ENCODE measurements at regions not wholly inside any gene's neighbourhood (a gene's known extent, or its start where the extent isn't known, plus 50 kb on each side); places are given as distances from the start of the nearest gene placed in this dataset.

DNA sequence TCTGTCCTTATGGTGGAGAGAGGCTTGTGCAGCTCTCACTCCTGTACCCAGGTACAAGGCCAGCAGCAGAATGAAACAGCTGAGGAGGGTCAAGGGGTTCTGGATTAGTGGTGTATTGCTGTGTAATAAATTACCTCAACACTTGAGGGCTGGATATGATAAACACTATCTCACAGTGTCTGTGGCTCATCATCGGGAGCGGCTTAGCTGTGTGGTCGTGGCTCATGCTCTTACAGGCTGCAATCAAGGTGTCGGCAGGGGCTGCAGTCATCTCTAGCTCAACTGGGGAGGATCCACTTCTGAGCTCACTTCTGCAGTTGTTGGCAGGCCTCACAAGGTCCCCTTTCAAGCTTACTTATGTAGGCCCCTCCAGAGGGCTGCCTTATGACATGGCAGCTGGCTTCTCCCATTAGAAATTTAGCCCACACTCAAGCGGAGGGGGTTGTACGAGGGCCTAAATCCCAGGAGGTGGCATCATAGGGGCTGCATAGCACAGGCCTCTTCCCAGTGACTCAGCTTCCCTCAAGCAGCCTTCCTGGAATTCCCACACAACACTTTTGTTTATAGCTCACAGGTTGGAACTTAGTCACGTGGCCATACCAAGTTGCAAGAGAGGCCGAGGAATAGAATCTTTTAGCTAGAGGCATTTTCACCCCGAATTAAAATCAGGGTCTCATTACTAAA is 148.2 kb upstream of the RPS6KA3 start:
- H3K36me3 ChIP-seq (ENCODE audit: insufficient read depth, low read length): no peaks in the 10 kb centered on the region
- H3K4me3 ChIP-seq: no peak overlapping the region
- DNase-seq (ENCODE audit: low read depth, low spot score): no peak

DNA sequence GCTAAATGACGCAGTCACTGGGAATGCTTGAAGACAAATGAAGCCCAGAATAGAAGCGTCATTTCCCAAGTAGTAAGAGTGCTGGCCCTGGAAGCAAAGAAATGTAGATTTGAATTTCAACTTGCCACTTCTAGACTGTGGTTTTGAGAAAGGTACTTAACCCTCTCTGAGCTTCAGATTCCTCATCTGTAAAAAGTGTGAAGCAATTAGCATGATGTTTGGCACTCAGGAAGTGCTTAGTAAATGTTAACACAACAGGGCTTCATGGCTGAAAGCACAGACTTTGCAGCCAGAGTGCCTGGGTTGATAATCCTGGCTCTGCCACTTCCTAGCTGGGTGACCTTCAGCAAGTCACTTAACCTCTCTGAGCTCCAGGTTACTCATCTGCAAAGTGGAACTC is 147.4 kb upstream of the RPS6KA3 start:
- H3K9me3 ChIP-seq (ENCODE audit: low read depth, low read length): no peaks in the 10 kb centered on the region
- no peak overlapping the region for H3K9ac ChIP-seq (ENCODE audit: insufficient read length)
- H3K27ac ChIP-seq: no peak overlapping the region
- no peak overlapping the region for H3K4me3 ChIP-seq
- no peak for TF ChIP-seq FOXP2 (optimal IDR thresholded peaks at IDR 0.05; ENCODE audit: control extremely low read depth, extremely low read length, insufficient read depth)
- no peak for TF ChIP-seq POLR2AphosphoS5 (IDR thresholded peaks at IDR 0.05; ENCODE audit: borderline replicate concordance, low read depth, low read length)
- TF ChIP-seq EZH2 (IDR thresholded peaks at IDR 0.05): no peak
- H3K36me3 ChIP-seq (ENCODE audit: insufficient read depth, low read length): no peaks in the 10 kb centered on the region
- no peak for DNase-seq (ENCODE audit: low read depth, low spot score)

More for the DNA sequence above, 148.2 kb upstream of the RPS6KA3 start:
- H3K9me3 ChIP-seq (ENCODE audit: low read depth, low read length): no peaks in the 10 kb centered on the region
- TF ChIP-seq FOXP2 (optimal IDR thresholded peaks at IDR 0.05; ENCODE audit: control extremely low read depth, extremely low read length, insufficient read depth): no peak
- no peak for TF ChIP-seq EZH2 (IDR thresholded peaks at IDR 0.05)
- TF ChIP-seq POLR2AphosphoS5 (IDR thresholded peaks at IDR 0.05; ENCODE audit: borderline replicate concordance, low read depth, low read length): no peak
- no peak overlapping the region for H3K27ac ChIP-seq
- H3K9ac ChIP-seq (ENCODE audit: insufficient read length): no peak overlapping the region

DNA sequence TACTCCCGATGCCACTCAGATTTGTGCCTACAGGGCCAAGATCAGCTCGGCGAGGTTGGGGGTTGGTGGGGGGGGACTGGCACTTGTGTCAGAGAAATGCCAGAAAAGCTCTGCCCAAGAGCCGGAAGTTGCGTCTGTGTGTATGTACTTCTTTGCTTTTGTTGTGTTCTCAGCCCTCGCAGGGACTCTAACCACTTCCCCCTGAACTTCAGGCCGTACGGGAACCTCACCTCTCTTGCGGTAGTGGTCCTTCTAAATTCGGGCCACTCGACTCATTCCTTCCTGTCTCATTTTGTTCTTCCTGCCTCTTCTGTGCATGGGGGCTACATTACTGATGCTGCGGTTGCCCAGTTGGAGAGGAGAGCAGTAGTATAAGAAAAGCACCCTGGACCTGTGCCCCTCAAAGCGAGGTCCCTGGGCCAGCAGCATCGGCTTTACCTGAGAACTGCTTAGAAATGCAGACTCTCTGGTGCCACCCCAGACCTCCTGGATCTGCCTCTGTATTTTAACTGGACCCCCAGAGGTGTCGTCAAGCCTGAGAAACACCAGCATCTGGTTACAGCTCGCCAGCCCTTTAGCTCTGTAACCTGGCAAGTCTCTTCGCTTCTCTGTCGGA is 146.3 kb upstream of the RPS6KA3 start:
- Histone ChIP-seq H3K27ac (no peak overlapping the region), H3K36me3 (ENCODE audit: insufficient read depth, low read length) (no peaks in the 10 kb centered on the region), H3K9me3 (ENCODE audit: low read depth, low read length) (no peaks in the 10 kb centered on the region), H3K9ac (ENCODE audit: insufficient read length) (no peak overlapping the region), H3K4me3 (no peak overlapping the region)
- DNase-seq (ENCODE audit: low read depth, low spot score): no peak
- TF ChIP-seq POLR2AphosphoS5 (IDR thresholded peaks at IDR 0.05; ENCODE audit: borderline replicate concordance, low read depth, low read length) (no peak), EZH2 (IDR thresholded peaks at IDR 0.05) (no peak)

DNA sequence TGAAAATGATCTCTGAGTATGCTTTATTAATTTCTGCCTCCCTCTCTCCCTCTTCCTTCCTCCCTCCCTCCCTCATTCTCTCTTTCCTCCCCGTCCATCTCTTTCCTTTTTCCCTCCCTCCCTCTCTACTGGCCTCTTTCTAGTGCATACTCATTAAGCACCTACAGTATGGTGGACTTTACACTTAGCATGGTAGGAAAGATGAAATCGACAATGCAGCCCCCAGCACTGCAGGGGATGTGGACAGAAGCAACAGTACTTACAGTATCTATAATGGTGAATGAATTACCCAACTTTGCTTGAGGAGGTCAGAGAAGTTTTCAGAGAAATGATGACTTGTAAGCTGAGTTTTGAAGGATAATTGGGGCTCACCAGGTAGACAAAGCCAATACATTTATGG is 143.8 kb upstream of the RPS6KA3 start:
- no peaks in the 10 kb centered on the region for H3K36me3 ChIP-seq (ENCODE audit: insufficient read depth, low read length)
- H3K27ac ChIP-seq: no peak overlapping the region
- no peak for DNase-seq (ENCODE audit: low read depth, low spot score)
- H3K9me3 ChIP-seq (ENCODE audit: low read depth, low read length): no peaks in the 10 kb centered on the region
- no peak for TF ChIP-seq FOXP2 (optimal IDR thresholded peaks at IDR 0.05; ENCODE audit: control extremely low read depth, extremely low read length, insufficient read depth)
- TF ChIP-seq POLR2AphosphoS5 (IDR thresholded peaks at IDR 0.05; ENCODE audit: borderline replicate concordance, low read depth, low read length): no peak
- TF ChIP-seq EZH2 (IDR thresholded peaks at IDR 0.05): no peak
- H3K9ac ChIP-seq (ENCODE audit: insufficient read length): no peak overlapping the region
- H3K4me3 ChIP-seq: no peak overlapping the region

DNA sequence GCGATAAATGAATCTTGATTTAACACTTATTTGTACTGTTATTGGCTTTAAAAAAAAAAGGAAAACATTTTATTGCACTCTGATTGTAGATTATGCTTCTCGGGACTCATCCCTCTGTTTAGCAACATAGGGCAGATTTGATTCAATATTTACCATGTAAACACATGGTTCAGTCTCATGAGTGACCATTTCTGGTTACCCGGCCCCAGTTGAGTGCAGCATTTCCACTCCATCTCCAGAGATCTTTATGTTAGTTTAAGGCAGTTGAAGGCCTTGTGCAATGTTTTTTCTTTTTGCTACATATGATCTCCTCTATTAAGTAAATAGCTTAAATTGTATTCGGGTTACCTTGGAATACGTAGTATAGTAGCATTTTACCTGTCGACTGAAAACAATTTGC is 143.3 kb upstream of the RPS6KA3 start:
- Histone ChIP-seq H3K9ac (ENCODE audit: insufficient read length) (no peak overlapping the region), H3K36me3 (ENCODE audit: insufficient read depth, low read length) (no peaks in the 10 kb centered on the region), H3K9me3 (ENCODE audit: low read depth, low read length) (no peaks in the 10 kb centered on the region), H3K4me3 (no peak overlapping the region), H3K27ac (no peak overlapping the region)
- TF ChIP-seq POLR2AphosphoS5 (IDR thresholded peaks at IDR 0.05; ENCODE audit: borderline replicate concordance, low read depth, low read length): no peak
- no peak for DNase-seq (ENCODE audit: low read depth, low spot score)

DNA sequence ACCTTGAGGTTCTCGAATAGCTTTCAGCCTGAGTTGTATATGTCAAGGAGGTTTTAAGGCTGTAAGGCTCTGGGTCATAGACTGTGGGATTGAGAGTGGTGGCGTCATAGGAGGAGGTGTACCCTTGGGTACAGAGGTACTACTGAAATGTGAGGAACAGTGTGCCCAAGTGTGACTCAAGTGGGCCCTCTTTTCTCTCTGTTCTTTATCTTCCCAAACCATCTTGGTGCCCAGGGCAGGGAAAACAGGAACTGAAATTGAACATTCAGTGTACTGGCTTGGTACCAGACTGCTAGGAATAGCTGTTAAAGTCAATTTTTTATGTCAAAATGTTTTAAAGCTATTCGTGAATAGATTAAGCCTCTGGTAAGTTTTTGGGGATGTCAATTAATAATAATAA is 136.2 kb upstream of the RPS6KA3 start:
- no peak for DNase-seq (ENCODE audit: low read depth, low spot score)
- no peaks in the 10 kb centered on the region for H3K36me3 ChIP-seq (ENCODE audit: insufficient read depth, low read length)
- H3K4me3 ChIP-seq: no peak overlapping the region
- H3K9me3 ChIP-seq (ENCODE audit: low read depth, low read length): no peaks in the 10 kb centered on the region
- H3K9ac ChIP-seq (ENCODE audit: insufficient read length): no peak overlapping the region
- TF ChIP-seq EZH2 (IDR thresholded peaks at IDR 0.05) (no peak), POLR2AphosphoS5 (IDR thresholded peaks at IDR 0.05; ENCODE audit: borderline replicate concordance, low read depth, low read length) (no peak), FOXP2 (optimal IDR thresholded peaks at IDR 0.05; ENCODE audit: control extremely low read depth, extremely low read length, insufficient read depth) (no peak)
- H3K27ac ChIP-seq: no peak overlapping the region

DNA sequence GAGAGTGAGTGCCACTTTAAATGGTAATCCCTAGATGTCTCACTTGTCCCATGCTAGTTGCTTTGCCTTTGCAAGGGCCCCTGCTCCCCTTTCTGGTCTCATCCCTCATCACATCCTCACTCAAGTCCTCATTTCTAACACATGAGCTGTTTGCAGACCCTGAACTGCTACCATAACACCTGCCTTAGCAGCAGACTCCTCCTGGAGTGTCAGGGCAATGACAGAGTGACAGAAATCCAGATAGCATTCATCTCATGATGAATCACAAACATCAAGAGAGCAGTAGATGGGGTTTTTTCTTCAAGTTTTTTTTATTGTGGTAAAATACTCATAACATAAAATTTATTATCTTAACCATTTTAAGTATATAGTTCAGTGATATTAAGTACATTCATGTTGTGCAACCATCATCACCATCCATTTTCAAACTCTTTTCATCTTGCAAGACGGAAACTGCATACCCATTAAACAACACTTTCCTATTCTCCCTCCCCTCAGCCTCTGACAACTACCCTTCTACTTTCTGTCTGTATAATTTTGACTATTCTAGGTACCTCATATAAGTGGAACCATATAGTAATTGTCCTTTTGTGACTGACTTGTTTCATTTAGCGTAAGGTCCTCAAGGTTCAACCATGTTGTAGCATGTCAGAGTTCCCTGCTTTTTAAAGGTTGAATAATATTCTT is 133.2 kb upstream of the RPS6KA3 start:
- Histone ChIP-seq H3K27ac (no peak overlapping the region), H3K9ac (ENCODE audit: insufficient read length) (no peak overlapping the region), H3K4me3 (no peak overlapping the region), H3K9me3 (ENCODE audit: low read depth, low read length) (no peaks in the 10 kb centered on the region), H3K36me3 (ENCODE audit: insufficient read depth, low read length) (no peaks in the 10 kb centered on the region)
- TF ChIP-seq POLR2AphosphoS5 (IDR thresholded peaks at IDR 0.05; ENCODE audit: borderline replicate concordance, low read depth, low read length): no peak
- TF ChIP-seq EZH2 (IDR thresholded peaks at IDR 0.05): no peak
- TF ChIP-seq FOXP2 (optimal IDR thresholded peaks at IDR 0.05; ENCODE audit: control extremely low read depth, extremely low read length, insufficient read depth): no peak
- no peak for DNase-seq (ENCODE audit: low read depth, low spot score)

DNA sequence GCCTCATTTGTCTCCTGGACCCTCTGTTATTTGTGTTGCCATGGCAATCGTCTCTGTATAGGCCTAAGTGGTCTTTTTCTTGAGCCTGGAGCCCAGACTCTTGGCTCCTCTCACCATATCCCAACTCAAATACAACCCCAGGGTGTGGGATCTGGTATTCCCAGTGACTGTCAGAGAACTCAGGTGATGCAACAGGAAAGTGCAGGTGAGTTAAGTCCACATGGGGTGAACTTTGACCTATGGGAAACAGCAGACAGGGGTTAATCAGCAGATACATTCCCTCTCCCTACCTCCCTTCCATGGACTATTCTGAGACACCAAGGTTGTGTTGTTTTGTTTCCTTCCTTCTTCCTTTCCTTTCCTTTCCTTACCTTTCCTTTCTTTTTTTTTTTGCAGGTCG is 130.9 kb upstream of the RPS6KA3 start:
- TF ChIP-seq EZH2 (IDR thresholded peaks at IDR 0.05): no peak
- TF ChIP-seq POLR2AphosphoS5 (IDR thresholded peaks at IDR 0.05; ENCODE audit: borderline replicate concordance, low read depth, low read length): no peak
- no peak for TF ChIP-seq FOXP2 (optimal IDR thresholded peaks at IDR 0.05; ENCODE audit: control extremely low read depth, extremely low read length, insufficient read depth)
- DNase-seq (ENCODE audit: low read depth, low spot score): no peak
- H3K9ac ChIP-seq (ENCODE audit: insufficient read length): no peak overlapping the region
- no peaks in the 10 kb centered on the region for H3K9me3 ChIP-seq (ENCODE audit: low read depth, low read length)
- H3K27ac ChIP-seq: no peak overlapping the region
- H3K36me3 ChIP-seq (ENCODE audit: insufficient read depth, low read length): no peaks in the 10 kb centered on the region
- no peak overlapping the region for H3K4me3 ChIP-seq

Data from SK-N-MC (cell line).